GM12878 (cell line): ENCODE measurements at regions not wholly inside any gene's neighbourhood (a gene's known extent, or its start where the extent isn't known, plus 50 kb on each side); places are given as distances from the start of the nearest gene placed in this dataset.

Source experiments
- ATAC-seq: fragments of 200-7000 bp; cut with Tn5 transposase; 3 replicates; pipeline ENCODE4 v1.9.1; 2020; ENCODE audit warnings: mild to moderate bottlenecking, moderate library complexity
- BruUV-seq: library from RNA; stranded (reverse); fragments of 400-500 nt; replicated peaks from 2 replicates; lab custom pipeline; 2021; lab: Mats Ljungman, UMichigan
- CTCF ChIA-PET: fragments of 300-600 bp; sonication (Branson Sonifier 250); formaldehyde crosslinking; extraction: SDS; loops from one replicate; lab custom pipeline; 2021; ENCODE audit warnings: inconsistent platforms; lab: Yijun Ruan, JAX
- POLR2A ChIA-PET: fragments of 350-600 bp; formaldehyde crosslinking; extraction: SDS; loops from one replicate; lab custom pipeline; 2021; ENCODE audit warnings: inconsistent platforms; lab: Charles Lee
- RAD21 ChIA-PET: fragments of 300-600 bp; sonication (Branson Sonifier 250); formaldehyde crosslinking; loops from one replicate; lab custom pipeline; 2023; ENCODE audit warnings: antibody characterized with exemption; ENCODE audit not compliant: unreplicated experiment; lab: Charles Lee
- SMC1A ChIA-PET: fragments of 300-600 bp; sonication (Branson Sonifier 250); formaldehyde crosslinking; loops from one replicate; lab custom pipeline; 2023; ENCODE audit not compliant: unreplicated experiment, uncharacterized antibody; lab: Charles Lee
- DNase-seq: peaks from one replicate; pipeline ENCODE4 v3.0.0-alpha.2; 2011; ENCODE audit warnings: low read depth, low spot score
- FAIRE-seq: peaks from 3 replicates; lab custom pipeline; 2011; peaks lifted over from hg19 to GRCh38; lab: Jason Lieb, UNC
- H2AFZ ChIP-seq: 2 replicates; pipeline ENCODE4 v1.6.0; 2011; ENCODE audit warnings: low read depth, low read length, control low read depth; ENCODE audit not compliant: control insufficient read depth
- H3K27ac ChIP-seq: 2 replicates; pipeline ENCODE4 v1.5.1; 2011; ENCODE audit warnings: control low read depth; ENCODE audit not compliant: control insufficient read depth, insufficient read depth
- H3K27me3 ChIP-seq, 2 experiments: replicated peaks in 1 of 2; 2 replicates each; pipeline versions ENCODE4 v1.6.0 to v1.6.1; 2011; ENCODE audit warnings: low read length in 1 of 2; ENCODE audit not compliant: control insufficient read depth in 2 of 2, insufficient read depth in 2 of 2
- H3K36me3 ChIP-seq, 2 experiments: 2 replicates each; pipeline ENCODE4 v1.5.1; 2011; ENCODE audit warnings: low read length in 1 of 2; ENCODE audit not compliant: control insufficient read depth in 2 of 2, insufficient read depth in 2 of 2
- H3K4me1 ChIP-seq: 2 replicates; pipeline ENCODE4 v1.6.1; 2011; ENCODE audit warnings: mild to moderate bottlenecking, low read length, moderate library complexity, mixed read lengths; ENCODE audit not compliant: control insufficient read depth, insufficient read depth
- H3K4me2 ChIP-seq: 2 replicates; pipeline ENCODE4 v1.6.0; 2011; ENCODE audit warnings: control low read depth; ENCODE audit not compliant: control insufficient read depth, insufficient read depth
- H3K4me3 ChIP-seq: fragments of 200-600 bp; sonication (generic); 2 replicates; pipeline ENCODE4 v1.5.1; 2016
- H3K79me2 ChIP-seq: 2 replicates; pipeline ENCODE4 v1.6.0; 2011; ENCODE audit warnings: low read length; ENCODE audit not compliant: control insufficient read depth, insufficient read depth
- H3K9ac ChIP-seq: 2 replicates; pipeline ENCODE4 v1.8.0; 2011; ENCODE audit warnings: low read length, control low read depth, mixed read lengths; ENCODE audit not compliant: control insufficient read depth, insufficient read depth
- H3K9me3 ChIP-seq: replicated peaks from 3 replicates; pipeline ENCODE4 v1.5.1; 2011; ENCODE audit warnings: mild to moderate bottlenecking, low read length; ENCODE audit not compliant: control insufficient read depth, insufficient read depth
- H4K20me1 ChIP-seq: 2 replicates; pipeline ENCODE4 v1.6.0; 2011; ENCODE audit not compliant: control insufficient read depth, insufficient read depth
- CUX1 ChIP-seq: IDR thresholded peaks from 2 replicates; pipeline ENCODE4 v1.6.1; 2012; ENCODE audit warnings: improper control_type of control experiment, low read depth, low read length; ENCODE audit not compliant: insufficient replicate concordance
- NFYA ChIP-seq: IDR thresholded peaks from 2 replicates; pipeline ENCODE4 v1.6.1; 2011; ENCODE audit warnings: low read depth, mild to moderate bottlenecking, low read length, improper control_type of control experiment, borderline replicate concordance
- PKNOX1 ChIP-seq: fragments of 450-650 bp; IDR thresholded peaks from 2 replicates; pipeline ENCODE4 v1.6.1; 2016; ENCODE audit warnings: mild to moderate bottlenecking
- POLR2A ChIP-seq: IDR thresholded peaks from 2 replicates; pipeline ENCODE4 v1.6.1; 2011; ENCODE audit warnings: low read depth, mild to moderate bottlenecking, low read length
- RELA ChIP-seq: fragments of 450-650 bp; IDR thresholded peaks from 2 replicates; pipeline ENCODE4 v1.8.0; 2014; ENCODE audit warnings: borderline replicate concordance; ENCODE audit not compliant: partially characterized antibody
- SPI1 ChIP-seq: IDR thresholded peaks from 2 replicates; pipeline ENCODE4 v1.6.1; 2011; ENCODE audit warnings: low read depth, mild to moderate bottlenecking, low read length, moderate library complexity, borderline replicate concordance; ENCODE audit not compliant: insufficient read depth
- ZNF207 ChIP-seq: fragments of 450-650 bp; IDR thresholded peaks from 2 replicates; pipeline ENCODE4 v1.6.1; 2014; ENCODE audit warnings: antibody characterized with exemption, mild to moderate bottlenecking, borderline replicate concordance
- ZNF24 ChIP-seq: fragments of 450-650 bp; IDR thresholded peaks from 2 replicates; pipeline ENCODE4 v1.6.1; 2017; ENCODE audit warnings: antibody characterized with exemption, mild to moderate bottlenecking
- WGBS: methylation state at CpG from one replicate; pipeline ENCODE4 v1.1.6; 2016; ENCODE audit warnings: low lambda C conversion rate; ENCODE audit not compliant: insufficient replicate concordance, insufficient coverage; ENCODE audit errors: missing lambda C conversion rate; 5-methylcytosine and 5-hydroxymethylcytosine counted together
- in situ Hi-C: fragments of 300-500 bp; cut with MboI; formaldehyde crosslinking; loops from 9 replicates; pipeline ENCODE4 v1.14.3; 2018; ENCODE audit warnings: mixed read lengths
- intact Hi-C: fragments of 100-400 bp; cut with micrococcal nuclease; formaldehyde crosslinking; loops from one replicate; pipeline ENCODE4 v1.14.2; 2022; ENCODE audit not compliant: unreplicated experiment
- TF ChIP-seq, protein P1 (sequence below), 3 experiments: IDR thresholded peaks in 2 of 3; conservative IDR thresholded peaks in 1 of 3; 2 replicates each; pipeline ENCODE4 v1.5.1; 2011; ENCODE audit warnings: low read depth in 3 of 3, low read length in 3 of 3, mild to moderate bottlenecking in 3 of 3, control low read depth in 2 of 3, moderate library complexity in 2 of 3, inconsistent platforms in 1 of 3, mixed read lengths in 1 of 3; ENCODE audit not compliant: control insufficient read depth in 2 of 3, insufficient read depth in 1 of 3; ENCODE audit errors: extremely low read depth in 1 of 3

DNA sequence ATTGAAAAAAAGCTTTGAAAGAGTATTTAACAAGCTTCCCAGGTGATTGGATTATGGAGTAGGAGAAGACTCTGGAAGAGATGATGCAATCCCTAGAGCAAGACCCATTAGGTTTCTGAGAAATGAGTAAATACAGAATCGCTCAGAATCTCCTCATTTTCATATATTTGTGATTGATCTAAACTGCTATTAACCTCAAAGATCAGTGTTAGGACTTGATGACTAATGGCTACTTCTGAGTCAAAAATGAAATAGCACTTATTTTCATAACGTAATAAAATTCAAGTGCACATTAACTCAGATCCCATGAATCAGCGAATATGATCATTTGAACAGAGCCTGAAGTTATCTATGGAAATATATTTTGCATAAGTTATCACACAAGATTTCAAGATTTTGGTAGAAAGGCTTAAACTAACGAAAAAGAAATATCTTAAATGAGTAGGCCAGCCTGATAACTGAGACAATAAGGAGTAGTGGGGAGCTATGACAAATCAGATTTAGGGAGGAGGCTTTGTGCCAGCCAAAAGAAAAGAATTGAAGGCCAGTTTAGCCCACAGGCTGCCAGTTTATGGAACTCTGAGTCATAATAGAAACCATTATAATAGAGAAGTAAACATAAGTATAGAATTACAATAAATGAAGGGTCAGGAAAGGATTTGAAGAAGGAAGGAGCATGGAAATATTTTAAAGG, 106.7 kb upstream of the OSMR start:
- ChIA-PET RAD21 (no interaction called here), POLR2A (no interaction called here), SMC1A (no interaction called here), CTCF (no interaction called here)
- Histone ChIP-seq H3K9ac (no peak overlapping the region), H3K4me1 (no peaks in the 10 kb centered on the region), H3K9me3 (no peaks in the 10 kb centered on the region), H3K27ac (no peak overlapping the region), H3K36me3 (no peaks in the 10 kb centered on the region), H3K79me2 (no peaks in the 10 kb centered on the region), H3K27me3 (no peaks in the 10 kb centered on the region), H3K4me3 (no peak overlapping the region), H4K20me1 (no peaks in the 10 kb centered on the region), H2AFZ (no peak overlapping the region), H3K4me2 (no peak overlapping the region)
- intact Hi-C loops = no loop called here
- TF ChIP-seq ZNF24 (no peak), PKNOX1 (no peak), RELA (no peak), POLR2A (no peak), SPI1 (no peak), ZNF207 (no peak), CUX1 (no peak), NFYA (no peak)
- TF ChIP-seq, protein P1, sequence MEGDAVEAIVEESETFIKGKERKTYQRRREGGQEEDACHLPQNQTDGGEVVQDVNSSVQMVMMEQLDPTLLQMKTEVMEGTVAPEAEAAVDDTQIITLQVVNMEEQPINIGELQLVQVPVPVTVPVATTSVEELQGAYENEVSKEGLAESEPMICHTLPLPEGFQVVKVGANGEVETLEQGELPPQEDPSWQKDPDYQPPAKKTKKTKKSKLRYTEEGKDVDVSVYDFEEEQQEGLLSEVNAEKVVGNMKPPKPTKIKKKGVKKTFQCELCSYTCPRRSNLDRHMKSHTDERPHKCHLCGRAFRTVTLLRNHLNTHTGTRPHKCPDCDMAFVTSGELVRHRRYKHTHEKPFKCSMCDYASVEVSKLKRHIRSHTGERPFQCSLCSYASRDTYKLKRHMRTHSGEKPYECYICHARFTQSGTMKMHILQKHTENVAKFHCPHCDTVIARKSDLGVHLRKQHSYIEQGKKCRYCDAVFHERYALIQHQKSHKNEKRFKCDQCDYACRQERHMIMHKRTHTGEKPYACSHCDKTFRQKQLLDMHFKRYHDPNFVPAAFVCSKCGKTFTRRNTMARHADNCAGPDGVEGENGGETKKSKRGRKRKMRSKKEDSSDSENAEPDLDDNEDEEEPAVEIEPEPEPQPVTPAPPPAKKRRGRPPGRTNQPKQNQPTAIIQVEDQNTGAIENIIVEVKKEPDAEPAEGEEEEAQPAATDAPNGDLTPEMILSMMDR (IDR thresholded peaks at IDR 0.05 in 2 of 3, conservative IDR thresholded peaks at IDR 0.05 in 1 of 3; ENCODE audit: control insufficient read depth in 2 of 3, extremely low read depth in 1 of 3, insufficient read depth in 1 of 3, low read depth in 3 of 3, low read length in 3 of 3) = no peak
- FAIRE-seq = no peak
- BruUV-seq = no TSS peak
- ATAC-seq = no peak
- 16% methylated on average over 4 of the region's 4 CpGs for WGBS
- in situ Hi-C loops = no loop called here
- DNase-seq = no peak
